DMS53 treated with DMSO at 0.1 percent for 48 hours (cell line): ENCODE measurements at regions not wholly inside any gene's neighbourhood (a gene's known extent, or its start where the extent isn't known, plus 50 kb on each side); places are given as distances from the start of the nearest gene placed in this dataset.

Source experiments
- DNase-seq: peaks from one replicate; lab custom pipeline; 2025; ENCODE audit not compliant: unreplicated experiment; lab: John Stamatoyannopoulos, UW

DNA sequence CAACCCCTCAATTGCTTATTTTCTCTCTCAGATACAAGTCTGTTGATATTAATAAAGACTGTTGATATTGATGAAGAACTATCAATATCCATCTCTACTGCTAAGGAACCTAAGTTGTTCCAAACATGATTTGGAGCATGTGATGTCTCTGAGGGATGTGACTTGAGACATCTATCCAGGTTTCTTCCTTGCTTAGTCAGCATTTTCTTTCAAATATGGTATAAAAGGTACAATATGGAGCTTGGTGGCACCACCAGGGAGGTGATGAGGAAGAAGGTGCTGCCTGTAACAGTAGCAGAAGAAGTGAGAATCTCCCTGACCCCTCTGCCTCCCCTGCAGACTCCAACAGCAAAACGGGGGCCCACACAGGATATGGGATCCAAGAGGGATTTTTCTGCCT, 329.0 kb downstream of the MAF start:
- no peak for DNase-seq

DNA sequence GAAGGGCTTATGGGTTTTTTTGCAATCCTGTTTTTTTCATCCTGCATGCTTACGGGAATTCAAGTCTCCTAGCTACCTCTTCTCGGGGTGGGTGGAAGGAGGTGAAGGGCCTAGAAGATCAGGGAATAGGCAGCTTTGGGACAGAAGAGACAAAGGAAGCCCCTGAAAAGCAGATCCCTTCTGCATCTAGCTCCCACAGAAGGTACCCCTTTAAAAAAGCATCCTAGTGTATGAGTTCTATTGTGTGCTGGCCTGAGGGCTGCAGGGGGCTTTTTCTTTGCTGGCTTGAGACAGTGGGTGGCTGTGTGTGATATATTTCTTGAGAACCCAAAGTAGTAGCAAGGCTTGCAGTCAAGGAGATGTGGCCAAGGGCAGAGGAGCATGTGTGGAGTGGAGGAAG, 330.5 kb downstream of the MAF start:
- DNase-seq, result no peak

DNA sequence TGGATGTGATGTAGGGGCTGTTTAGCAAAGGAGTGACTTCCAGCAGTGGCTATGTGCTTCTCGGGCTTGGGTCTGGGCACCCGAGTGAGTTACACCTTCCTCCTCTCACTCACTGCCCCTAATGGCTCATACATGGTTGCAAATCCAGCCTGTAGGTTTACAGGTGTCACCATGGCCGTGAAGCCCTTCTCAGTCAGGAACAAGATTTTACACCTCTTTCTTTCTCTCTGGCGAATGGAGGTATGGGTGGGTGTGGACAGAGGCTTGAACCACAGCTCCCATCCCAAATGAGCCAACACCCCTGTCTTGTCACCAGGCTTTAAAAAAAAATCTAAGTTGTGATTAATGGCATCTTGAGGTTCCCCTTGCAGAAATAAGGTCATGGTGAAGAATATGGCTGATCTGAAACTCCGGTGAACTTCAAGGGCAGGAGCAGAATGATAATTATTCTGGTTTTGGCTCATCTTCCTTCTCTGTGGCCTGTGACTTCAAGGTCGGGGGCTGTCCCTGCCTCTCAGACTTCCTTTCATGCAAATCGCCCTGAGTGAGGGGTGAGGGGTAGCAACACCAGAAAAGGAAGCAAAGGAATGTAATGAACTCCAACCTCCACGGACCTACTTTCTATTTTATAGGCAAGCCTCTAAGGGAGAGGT, 331.2 kb downstream of the MAF start:
- no peak for DNase-seq

DNA sequence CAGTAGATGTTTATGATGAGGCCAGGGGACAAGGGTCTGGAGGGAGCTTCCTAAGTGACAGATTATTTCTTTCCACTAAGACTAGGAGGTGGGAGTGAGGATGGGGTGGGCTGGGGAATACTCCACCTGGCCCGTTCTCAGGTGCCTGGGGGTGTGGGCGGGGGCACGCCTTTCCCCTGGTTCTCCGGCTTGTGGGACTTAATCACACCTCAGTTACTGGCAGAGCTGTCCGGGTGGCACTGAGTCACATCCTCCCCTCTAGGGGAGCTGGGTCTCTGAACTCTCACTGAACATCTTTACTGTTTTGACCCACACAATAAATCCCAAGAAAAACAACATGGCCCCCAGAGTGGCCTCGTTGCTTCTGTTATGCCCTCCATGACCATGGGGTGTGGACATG, 332.8 kb downstream of the MAF start:
- DNase-seq, result no peak

DNA sequence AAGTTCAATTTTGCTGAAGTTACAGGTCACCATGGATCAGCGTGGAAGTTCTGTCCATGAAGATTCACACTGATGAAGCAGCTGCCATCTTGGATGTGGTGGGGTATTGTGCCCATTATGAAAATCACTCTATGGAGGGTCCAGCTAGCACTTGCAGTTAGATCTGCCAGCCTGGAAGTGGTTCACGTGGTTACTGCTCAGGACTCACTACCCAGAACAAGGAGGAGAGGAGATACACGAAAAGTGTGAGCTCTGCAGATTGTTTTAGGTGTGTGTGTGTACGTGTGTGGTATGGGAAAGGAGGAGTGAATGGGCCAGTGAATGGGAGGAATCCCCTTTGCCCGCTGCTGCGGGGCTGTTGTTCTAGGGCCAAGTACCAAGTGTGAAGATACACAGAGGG, 333.4 kb downstream of the MAF start:
- no peak for DNase-seq

DNA sequence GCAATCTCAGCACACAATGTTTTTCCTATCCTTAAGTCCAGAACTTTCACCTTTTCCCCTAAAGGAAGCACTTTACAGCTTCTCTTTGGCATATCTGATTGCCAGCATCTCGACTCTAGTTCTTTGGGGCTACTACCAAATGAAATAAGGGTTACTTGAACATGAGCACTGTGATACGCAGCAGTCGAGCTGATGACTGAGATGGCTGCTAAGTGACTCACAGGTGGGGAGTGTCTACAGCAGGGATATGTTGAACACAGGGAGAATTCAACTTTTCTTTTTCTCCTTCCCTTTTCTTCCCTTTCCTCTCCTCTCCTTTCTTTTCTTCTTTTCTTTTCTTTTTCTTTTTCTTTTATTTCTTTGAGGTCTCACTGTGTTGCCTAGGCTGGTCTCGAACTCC, 334.8 kb downstream of the MAF start:
- no peak for DNase-seq

DNA sequence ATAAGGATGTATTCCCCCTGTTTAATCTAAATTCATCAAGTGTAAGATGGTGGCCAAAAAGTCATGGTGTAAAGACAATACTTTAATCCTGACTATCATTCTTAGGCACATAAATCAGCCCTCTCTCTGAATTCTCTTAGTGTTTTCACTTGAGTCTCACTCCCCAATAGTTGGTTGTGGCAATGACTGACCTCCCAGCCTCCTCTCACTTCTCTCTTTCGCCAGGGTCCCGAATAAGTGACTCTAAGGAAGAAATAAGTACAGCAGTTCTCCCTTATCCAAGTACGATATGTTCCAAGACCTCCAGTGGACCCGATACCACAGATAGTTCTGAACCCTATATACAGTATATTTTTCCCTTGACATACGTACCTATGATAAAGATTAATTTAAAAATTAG, 335.3 kb downstream of the MAF start:
- DNase-seq, result no peak

DNA sequence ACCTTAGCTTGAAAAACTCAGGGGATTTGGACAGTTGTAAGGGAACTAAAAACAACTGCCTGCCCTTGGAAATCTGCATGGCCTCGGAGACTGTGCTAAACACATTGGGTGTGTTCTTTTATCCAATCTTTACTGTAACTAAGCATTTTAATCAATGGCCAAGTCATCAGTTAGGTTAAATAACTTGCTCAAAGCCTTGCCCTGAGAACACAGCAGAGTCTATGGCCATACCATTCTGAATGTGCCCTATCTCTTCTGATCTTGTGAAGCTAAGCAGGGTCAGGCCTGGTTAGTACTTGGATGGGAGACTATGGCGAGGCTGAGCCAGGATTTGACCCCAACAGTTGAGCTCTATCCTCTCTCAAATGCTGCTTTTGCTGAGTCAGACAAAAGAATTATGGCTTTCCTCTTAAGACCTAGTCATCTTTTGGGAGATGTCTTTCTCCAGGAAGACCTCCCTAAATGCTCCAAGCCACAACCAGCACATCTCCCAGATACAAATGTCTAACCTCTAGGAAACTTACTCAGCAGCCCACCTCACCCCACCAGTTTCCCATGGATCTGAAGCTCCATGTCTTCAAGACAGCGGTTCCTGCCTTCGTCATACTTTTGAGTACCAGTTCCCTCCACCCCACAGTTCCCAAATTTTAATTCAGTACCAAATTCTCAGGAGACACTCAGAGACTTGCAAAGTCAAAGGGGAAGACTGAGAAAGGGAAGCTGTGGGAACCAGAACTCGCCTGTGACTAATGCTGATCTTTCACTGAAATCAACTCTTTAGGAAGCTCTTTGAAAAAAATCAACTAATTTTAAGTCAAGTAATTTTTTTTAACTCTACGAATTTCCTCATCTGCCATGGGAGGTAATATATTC, 336.1 kb downstream of the MAF start:
- no peak for DNase-seq

DNA sequence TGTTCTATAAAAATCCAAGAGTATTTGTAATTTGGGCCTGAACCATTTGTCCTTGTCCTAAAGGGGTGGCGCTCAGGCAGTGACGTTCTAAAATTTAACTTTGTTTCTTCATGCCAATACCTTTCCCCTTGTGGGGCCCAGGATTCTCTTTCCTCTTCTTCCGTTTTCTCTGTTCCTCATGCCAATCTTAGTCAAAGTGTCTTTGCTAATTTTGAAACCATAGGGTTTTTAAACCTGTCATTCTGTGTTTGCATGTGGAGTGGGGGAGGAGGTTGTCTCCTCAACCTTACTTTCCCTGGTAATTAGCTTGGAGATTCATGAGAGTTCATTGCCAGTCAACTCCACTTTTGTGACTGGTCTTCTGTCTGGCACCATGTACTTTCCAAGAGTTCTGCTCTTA, 337.1 kb downstream of the MAF start:
- no peak for DNase-seq
